Erythroblast (primary cell): ENCODE measurements at regions not wholly inside any gene's neighbourhood (a gene's known extent, or its start where the extent isn't known, plus 50 kb on each side); places are given as distances from the start of the nearest gene placed in this dataset.

Experiments used
- GATA1 ChIP-seq: IDR thresholded peaks from 2 replicates; pipeline ENCODE4 v1.6.1; 2011; ENCODE audit warnings: low read depth, mild to moderate bottlenecking, control low read depth, low read length, moderate library complexity
- POLR2A ChIP-seq: IDR thresholded peaks from 2 replicates; pipeline ENCODE4 v1.6.1; 2011; ENCODE audit warnings: mild to moderate bottlenecking, low read length

DNA sequence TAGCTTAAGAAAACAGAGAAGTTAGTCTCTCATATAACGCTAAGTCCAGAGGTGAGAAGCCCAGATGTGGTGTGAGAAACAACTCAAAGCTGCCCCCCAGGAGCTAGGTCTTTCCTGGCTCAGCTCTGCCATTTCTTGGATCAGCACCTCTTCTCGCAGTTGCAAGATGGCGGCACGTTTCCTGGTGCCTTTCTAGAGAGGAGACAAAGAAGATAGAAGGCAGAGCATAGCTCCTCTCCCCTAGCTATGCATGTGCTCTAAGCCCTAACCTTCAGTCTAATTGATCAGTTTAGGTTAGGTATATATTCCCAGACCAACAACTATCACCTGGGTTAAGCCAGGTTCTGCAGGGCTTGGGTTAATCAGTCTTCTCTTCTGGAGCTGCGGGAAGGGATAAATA, 119.5 kb upstream of the RAB12 start:
- TF ChIP-seq POLR2A (no peak), GATA1 (no peak)
